HepG2 (cell line): ENCODE measurements at regions not wholly inside any gene's neighbourhood (a gene's known extent, or its start where the extent isn't known, plus 50 kb on each side); places are given as distances from the start of the nearest gene placed in this dataset.

Experiments used
- ATF2 ChIP-seq: sonication (generic); formaldehyde crosslinking; IDR thresholded peaks from 2 replicates; pipeline ENCODE4 v1.4.0; 2020; ENCODE audit warnings: missing genetic modification reagents
- ERF ChIP-seq: IDR thresholded peaks from 2 replicates; pipeline ENCODE4 v1.6.1; 2018; ENCODE audit warnings: missing biosample characterization, missing genetic modification reagents
- FOXO1 ChIP-seq: sonication (generic); formaldehyde crosslinking; IDR thresholded peaks from 2 replicates; pipeline ENCODE4 v1.4.0; 2020; ENCODE audit warnings: missing genetic modification reagents
- FOXP1 ChIP-seq, 2 experiments: fragments of 450-650 bp in 1 of 2; IDR thresholded peaks; 2 replicates each; pipeline ENCODE4 v1.6.1; 2017 to 2018; ENCODE audit warnings: antibody characterized with exemption in 1 of 2
- HDAC6 ChIP-seq: fragments of 200-600 bp; sonication (generic); IDR thresholded peaks from 2 replicates; pipeline ENCODE4 v1.7.0; 2017; ENCODE audit warnings: mild to moderate bottlenecking, antibody characterized with exemption, low read length, low read depth
- JUNB ChIP-seq: sonication (generic); formaldehyde crosslinking; IDR thresholded peaks from 2 replicates; pipeline ENCODE4 v1.8.0; 2022; ENCODE audit warnings: missing genetic modification reagents, mild to moderate bottlenecking, borderline replicate concordance
- MAFK ChIP-seq, 2 experiments: IDR thresholded peaks in 1 of 2; conservative IDR thresholded peaks in 1 of 2; 2 replicates each; pipeline ENCODE4 v1.6.1; 2011; ENCODE audit warnings: improper control_type of control experiment in 2 of 2, low read length in 2 of 2
- MAZ ChIP-seq, 2 experiments: sonication (generic) in 1 of 2; formaldehyde crosslinking in 1 of 2; IDR thresholded peaks; 2 replicates each; pipeline versions ENCODE4 v1.5.0 to v1.6.1; 2012 to 2020; ENCODE audit warnings: low read depth in 2 of 2, mild to moderate bottlenecking in 2 of 2, borderline replicate concordance in 1 of 2, improper control_type of control experiment in 1 of 2, low read length in 1 of 2, missing genetic modification reagents in 1 of 2, moderate library complexity in 1 of 2
- MLLT10 ChIP-seq: sonication (generic); formaldehyde crosslinking; IDR thresholded peaks from 2 replicates; pipeline ENCODE4 v1.4.0; 2020; ENCODE audit warnings: missing genetic modification reagents
- MXD4 ChIP-seq: IDR thresholded peaks from 2 replicates; pipeline ENCODE4 v1.6.1; 2016; ENCODE audit warnings: mild to moderate bottlenecking, missing biosample characterization, missing genetic modification reagents
- MXI1 ChIP-seq: IDR thresholded peaks from 3 replicates; pipeline ENCODE4 v1.6.1; 2012; ENCODE audit warnings: low read depth, low read length, inconsistent platforms, borderline replicate concordance
- NCOA2 ChIP-seq: sonication (generic); formaldehyde crosslinking; IDR thresholded peaks from 2 replicates; pipeline ENCODE4 v1.8.0; 2022; ENCODE audit warnings: inconsistent platforms
- NFIC ChIP-seq: IDR thresholded peaks from 2 replicates; pipeline ENCODE4 v1.6.1; 2012; ENCODE audit warnings: mild to moderate bottlenecking, low read length, inconsistent platforms
- SMAD9 ChIP-seq: sonication (generic); formaldehyde crosslinking; IDR thresholded peaks from 2 replicates; pipeline ENCODE4 v1.5.1; 2020; ENCODE audit warnings: mild to moderate bottlenecking, missing genetic modification reagents
- SOX13 ChIP-seq, 3 experiments: fragments of 450-650 bp in 1 of 3; sonication (generic) in 1 of 3; formaldehyde crosslinking in 1 of 3; IDR thresholded peaks in 2 of 3; conservative IDR thresholded peaks in 1 of 3; 2 replicates each; pipeline versions ENCODE4 v1.5.0 to v1.6.1; 2016 to 2020; ENCODE audit warnings: antibody characterized with exemption in 1 of 3, mild to moderate bottlenecking in 1 of 3, missing compliant biosample characterization in 1 of 3, missing genetic modification reagents in 1 of 3, moderate library complexity in 1 of 3
- ZBTB8A ChIP-seq: sonication (generic); formaldehyde crosslinking; IDR thresholded peaks from 2 replicates; pipeline ENCODE4 v1.4.0; 2020; ENCODE audit warnings: mild to moderate bottlenecking, low read depth, missing genetic modification reagents, borderline replicate concordance
- ZFP62 ChIP-seq: sonication (generic); formaldehyde crosslinking; IDR thresholded peaks from 2 replicates; pipeline ENCODE4 v1.4.0; 2020; ENCODE audit warnings: missing genetic modification reagents
- ZNF136 ChIP-seq: sonication (generic); formaldehyde crosslinking; IDR thresholded peaks from 2 replicates; pipeline ENCODE4 v1.8.1; 2022; ENCODE audit warnings: low read depth, mild to moderate bottlenecking, moderate library complexity, missing genetic modification reagents
- ZNF256 ChIP-seq: sonication (generic); formaldehyde crosslinking; conservative IDR thresholded peaks from 2 replicates; pipeline ENCODE4 v1.4.0; 2020; ENCODE audit warnings: missing genetic modification reagents
- ZNF503 ChIP-seq: sonication (generic); formaldehyde crosslinking; IDR thresholded peaks from 2 replicates; pipeline ENCODE4 v1.4.0; 2020; ENCODE audit warnings: missing genetic modification reagents
- ZNF562 ChIP-seq: sonication (generic); formaldehyde crosslinking; IDR thresholded peaks from 2 replicates; pipeline ENCODE4 v1.8.0; 2022; ENCODE audit warnings: missing genetic modification reagents, borderline replicate concordance
- ZNF772 ChIP-seq: sonication (generic); formaldehyde crosslinking; IDR thresholded peaks from 2 replicates; pipeline ENCODE4 v1.5.0; 2020; ENCODE audit warnings: mild to moderate bottlenecking, missing genetic modification reagents
- TF ChIP-seq, protein P1 (sequence below): sonication (generic); formaldehyde crosslinking; IDR thresholded peaks from 2 replicates; pipeline ENCODE4 v1.4.0; 2020; ENCODE audit warnings: low read depth, mild to moderate bottlenecking, missing genetic modification reagents
- TF ChIP-seq, protein P2 (sequence below): sonication (generic); formaldehyde crosslinking; IDR thresholded peaks from 2 replicates; pipeline ENCODE4 v1.4.0; 2020; ENCODE audit warnings: missing genetic modification reagents, borderline replicate concordance

DNA sequence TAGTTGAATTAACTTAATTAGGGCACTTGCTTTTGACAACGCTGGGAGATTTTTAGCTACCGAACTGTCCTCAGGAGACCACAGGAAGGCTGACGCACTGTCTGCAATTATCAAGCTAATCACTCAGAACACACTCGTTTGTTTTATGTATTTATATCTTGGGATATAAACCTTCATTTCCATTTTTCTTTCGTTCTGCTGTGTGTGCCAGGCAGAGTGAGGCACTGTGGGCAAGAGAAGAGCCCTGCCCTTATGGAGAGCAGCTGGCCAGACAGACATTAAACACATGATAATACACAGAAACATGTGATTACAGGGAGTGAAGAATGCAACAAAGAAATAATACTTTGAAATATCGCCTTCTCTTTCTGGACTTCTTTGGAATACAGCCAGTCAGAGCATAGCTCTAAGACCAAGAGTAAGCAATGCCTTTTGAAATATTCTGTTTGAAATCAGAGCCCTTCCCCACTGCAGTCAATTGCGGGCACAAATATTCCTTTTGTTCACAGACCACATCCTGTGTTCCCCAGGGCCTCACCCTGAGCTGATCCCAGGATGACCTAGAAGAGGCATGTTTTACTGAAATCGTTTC, 96.8 kb downstream of the ANKRD60 start (continued):
- TF ChIP-seq MLLT10 (CRISPR knock-in tag) = no peak
- TF ChIP-seq, protein P1, sequence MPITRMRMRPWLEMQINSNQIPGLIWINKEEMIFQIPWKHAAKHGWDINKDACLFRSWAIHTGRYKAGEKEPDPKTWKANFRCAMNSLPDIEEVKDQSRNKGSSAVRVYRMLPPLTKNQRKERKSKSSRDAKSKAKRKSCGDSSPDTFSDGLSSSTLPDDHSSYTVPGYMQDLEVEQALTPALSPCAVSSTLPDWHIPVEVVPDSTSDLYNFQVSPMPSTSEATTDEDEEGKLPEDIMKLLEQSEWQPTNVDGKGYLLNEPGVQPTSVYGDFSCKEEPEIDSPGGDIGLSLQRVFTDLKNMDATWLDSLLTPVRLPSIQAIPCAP (CRISPR knock-in tag) = no peak
- no peak for TF ChIP-seq ZFP62 (CRISPR knock-in tag)
- no peak for TF ChIP-seq MAZ (IDR thresholded peaks at IDR 0.05; ENCODE audit: borderline replicate concordance, low read depth, low read length)
- TF ChIP-seq MAZ (CRISPR knock-in tag; IDR thresholded peaks at IDR 0.05; ENCODE audit: low read depth) = no peak
- TF ChIP-seq ERF (CRISPR knock-in tag) = no peak
- TF ChIP-seq ZNF562 (CRISPR knock-in tag) = no peak
- TF ChIP-seq JUNB (CRISPR knock-in tag) = no peak
- no peak for TF ChIP-seq ZNF256
- no peak for TF ChIP-seq ATF2 (CRISPR knock-in tag)
- no peak for TF ChIP-seq ZNF136 (CRISPR knock-in tag)
- no peak for TF ChIP-seq FOXO1 (CRISPR knock-in tag)
- TF ChIP-seq MXI1 = no peak
- TF ChIP-seq NCOA2 (CRISPR knock-in tag) = peak; percentile 55; the same call in 1 of the 2 replicates
- peak; percentile 76 for TF ChIP-seq SOX13 (IDR thresholded peaks at IDR 0.05)
- TF ChIP-seq SOX13 (CRISPR knock-in tag; conservative IDR thresholded peaks at IDR 0.05 in 1 of 2, IDR thresholded peaks at IDR 0.05 in 1 of 2) = peak in 1 of 2 experiments; percentile 89; a peak in 2 of 4 replicates
- TF ChIP-seq, protein P2, sequence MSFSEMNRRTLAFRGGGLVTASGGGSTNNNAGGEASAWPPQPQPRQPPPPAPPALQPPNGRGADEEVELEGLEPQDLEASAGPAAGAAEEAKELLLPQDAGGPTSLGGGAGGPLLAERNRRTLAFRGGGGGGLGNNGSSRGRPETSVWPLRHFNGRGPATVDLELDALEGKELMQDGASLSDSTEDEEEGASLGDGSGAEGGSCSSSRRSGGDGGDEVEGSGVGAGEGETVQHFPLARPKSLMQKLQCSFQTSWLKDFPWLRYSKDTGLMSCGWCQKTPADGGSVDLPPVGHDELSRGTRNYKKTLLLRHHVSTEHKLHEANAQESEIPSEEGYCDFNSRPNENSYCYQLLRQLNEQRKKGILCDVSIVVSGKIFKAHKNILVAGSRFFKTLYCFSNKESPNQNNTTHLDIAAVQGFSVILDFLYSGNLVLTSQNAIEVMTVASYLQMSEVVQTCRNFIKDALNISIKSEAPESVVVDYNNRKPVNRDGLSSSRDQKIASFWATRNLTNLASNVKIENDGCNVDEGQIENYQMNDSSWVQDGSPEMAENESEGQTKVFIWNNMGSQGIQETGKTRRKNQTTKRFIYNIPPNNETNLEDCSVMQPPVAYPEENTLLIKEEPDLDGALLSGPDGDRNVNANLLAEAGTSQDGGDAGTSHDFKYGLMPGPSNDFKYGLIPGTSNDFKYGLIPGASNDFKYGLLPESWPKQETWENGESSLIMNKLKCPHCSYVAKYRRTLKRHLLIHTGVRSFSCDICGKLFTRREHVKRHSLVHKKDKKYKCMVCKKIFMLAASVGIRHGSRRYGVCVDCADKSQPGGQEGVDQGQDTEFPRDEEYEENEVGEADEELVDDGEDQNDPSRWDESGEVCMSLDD = no peak
- no peak for TF ChIP-seq ZNF772
- no peak for TF ChIP-seq ZNF503 (CRISPR knock-in tag)
- TF ChIP-seq HDAC6 = no peak
- TF ChIP-seq SMAD9 (CRISPR knock-in tag) = no peak
- 0 out of 2 replicates have a peak, but pooled peaks have one; percentile 28 for TF ChIP-seq NFIC
- no peak for TF ChIP-seq ZBTB8A (CRISPR knock-in tag)
- TF ChIP-seq FOXP1 (IDR thresholded peaks at IDR 0.05) = no peak
- TF ChIP-seq FOXP1 (CRISPR knock-in tag; IDR thresholded peaks at IDR 0.05) = 0 out of 2 replicates have a peak, but pooled peaks have one; percentile 34
- TF ChIP-seq MAFK (conservative IDR thresholded peaks at IDR 0.05 in 1 of 2, IDR thresholded peaks at IDR 0.05 in 1 of 2; ENCODE audit: low read length in 2 of 2) = no peak
- TF ChIP-seq MXD4 (CRISPR knock-in tag) = no peak
